Type B pancreatic cell (in vitro differentiated cells): ENCODE measurements at regions not wholly inside any gene's neighbourhood (a gene's known extent, or its start where the extent isn't known, plus 50 kb on each side); places are given as distances from the start of the nearest gene placed in this dataset.

Experiments
- DNase-seq: peaks from one replicate; pipeline ENCODE4 v3.0.0; 2021; ENCODE audit warnings: mixed read lengths; ENCODE audit not compliant: unreplicated experiment; ENCODE audit errors: extremely low spot score
- H3K27ac Mint-ChIP-seq: 2 replicates; pipeline ENCODE4 v1.8.0; 2021; ENCODE audit warnings: mild to moderate bottlenecking, mixed read lengths
- H3K27me3 Mint-ChIP-seq: 2 replicates; pipeline ENCODE4 v1.8.0; 2021; ENCODE audit warnings: mixed read lengths
- H3K36me3 Mint-ChIP-seq: 2 replicates; pipeline ENCODE4 v1.8.0; 2021; ENCODE audit warnings: mixed read lengths
- H3K4me1 Mint-ChIP-seq: one replicate; pipeline ENCODE4 v1.8.0; 2021; ENCODE audit warnings: mixed read lengths; ENCODE audit not compliant: unreplicated experiment
- H3K4me3 Mint-ChIP-seq: 2 replicates; pipeline ENCODE4 v1.8.0; 2021; ENCODE audit warnings: mild to moderate bottlenecking, mixed read lengths
- H3K9me3 Mint-ChIP-seq: 2 replicates; pipeline ENCODE4 v1.8.0; 2021; ENCODE audit warnings: mixed read lengths
- TF ChIP-seq, protein P1 (sequence below): fragments of 200-600 bp; sonication (generic); conservative IDR thresholded peaks from 2 replicates; pipeline ENCODE4 v1.5.0; 2021; ENCODE audit warnings: antibody characterized with exemption, mild to moderate bottlenecking

DNA sequence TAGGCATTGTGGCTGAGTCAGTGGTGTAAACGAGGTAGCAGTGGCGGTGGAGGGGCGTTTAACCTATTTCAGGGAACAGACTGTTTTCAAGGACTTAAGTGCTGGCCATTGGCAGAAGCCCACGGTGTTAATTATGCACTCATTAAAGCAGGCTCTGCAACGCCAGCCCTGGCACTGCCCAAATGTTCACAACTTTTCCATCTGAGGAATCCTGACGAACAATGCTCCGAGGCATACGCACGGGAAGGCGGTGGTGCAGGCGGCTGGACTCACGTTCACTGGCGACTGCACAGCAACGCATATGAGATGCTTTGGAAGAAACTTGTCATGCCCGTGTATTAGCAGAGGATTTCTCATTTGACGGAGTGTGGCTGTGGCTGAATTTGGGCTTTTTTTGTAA is 70.6 kb upstream of the SLC24A4 start:
- no peaks in the 10 kb centered on the region for H3K9me3 Mint-ChIP-seq
- TF ChIP-seq, protein P1, sequence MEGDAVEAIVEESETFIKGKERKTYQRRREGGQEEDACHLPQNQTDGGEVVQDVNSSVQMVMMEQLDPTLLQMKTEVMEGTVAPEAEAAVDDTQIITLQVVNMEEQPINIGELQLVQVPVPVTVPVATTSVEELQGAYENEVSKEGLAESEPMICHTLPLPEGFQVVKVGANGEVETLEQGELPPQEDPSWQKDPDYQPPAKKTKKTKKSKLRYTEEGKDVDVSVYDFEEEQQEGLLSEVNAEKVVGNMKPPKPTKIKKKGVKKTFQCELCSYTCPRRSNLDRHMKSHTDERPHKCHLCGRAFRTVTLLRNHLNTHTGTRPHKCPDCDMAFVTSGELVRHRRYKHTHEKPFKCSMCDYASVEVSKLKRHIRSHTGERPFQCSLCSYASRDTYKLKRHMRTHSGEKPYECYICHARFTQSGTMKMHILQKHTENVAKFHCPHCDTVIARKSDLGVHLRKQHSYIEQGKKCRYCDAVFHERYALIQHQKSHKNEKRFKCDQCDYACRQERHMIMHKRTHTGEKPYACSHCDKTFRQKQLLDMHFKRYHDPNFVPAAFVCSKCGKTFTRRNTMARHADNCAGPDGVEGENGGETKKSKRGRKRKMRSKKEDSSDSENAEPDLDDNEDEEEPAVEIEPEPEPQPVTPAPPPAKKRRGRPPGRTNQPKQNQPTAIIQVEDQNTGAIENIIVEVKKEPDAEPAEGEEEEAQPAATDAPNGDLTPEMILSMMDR, result no peak
- peaks cover 4% of the 10 kb centered on the region for H3K4me1 Mint-ChIP-seq
- no peak overlapping the region for H3K27ac Mint-ChIP-seq
- no peak overlapping the region for H3K4me3 Mint-ChIP-seq
- H3K36me3 Mint-ChIP-seq, result no peaks in the 10 kb centered on the region
- DNase-seq, result no peak
- H3K27me3 Mint-ChIP-seq, result peaks cover 69% of the 10 kb centered on the region

DNA sequence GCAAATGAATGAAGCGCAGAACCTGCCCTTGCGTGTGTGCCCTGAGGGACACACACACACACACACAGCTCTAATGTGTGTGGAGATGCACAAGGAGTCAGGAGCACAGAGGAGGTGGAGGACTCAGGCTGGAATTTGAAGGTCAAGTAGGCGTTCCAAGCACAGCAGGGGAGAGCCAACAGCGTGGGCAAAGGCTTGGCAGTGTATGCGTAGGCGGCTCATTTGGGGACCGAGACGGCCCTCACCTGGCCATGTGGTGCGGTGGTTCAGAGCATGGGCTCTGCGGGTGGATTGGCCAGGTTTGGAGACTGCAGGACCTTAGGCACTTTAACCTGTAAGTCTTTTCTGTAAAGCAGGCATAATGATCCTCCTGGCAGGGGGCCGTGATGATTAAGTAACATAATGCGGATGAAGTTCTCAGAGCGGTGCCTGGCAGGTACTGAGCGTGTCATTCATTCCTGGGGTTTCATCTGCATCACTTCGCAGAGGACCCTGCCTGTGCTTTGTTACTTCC is 69.5 kb upstream of the SLC24A4 start:
- H3K27me3 Mint-ChIP-seq, result peaks cover 66% of the 10 kb centered on the region
- H3K9me3 Mint-ChIP-seq, result no peaks in the 10 kb centered on the region
- no peaks in the 10 kb centered on the region for H3K36me3 Mint-ChIP-seq
- TF ChIP-seq, protein P1, result no peak
- no peak for DNase-seq
- no peak overlapping the region for H3K4me3 Mint-ChIP-seq
- peaks cover 4% of the 10 kb centered on the region for H3K4me1 Mint-ChIP-seq
- no peak overlapping the region for H3K27ac Mint-ChIP-seq

DNA sequence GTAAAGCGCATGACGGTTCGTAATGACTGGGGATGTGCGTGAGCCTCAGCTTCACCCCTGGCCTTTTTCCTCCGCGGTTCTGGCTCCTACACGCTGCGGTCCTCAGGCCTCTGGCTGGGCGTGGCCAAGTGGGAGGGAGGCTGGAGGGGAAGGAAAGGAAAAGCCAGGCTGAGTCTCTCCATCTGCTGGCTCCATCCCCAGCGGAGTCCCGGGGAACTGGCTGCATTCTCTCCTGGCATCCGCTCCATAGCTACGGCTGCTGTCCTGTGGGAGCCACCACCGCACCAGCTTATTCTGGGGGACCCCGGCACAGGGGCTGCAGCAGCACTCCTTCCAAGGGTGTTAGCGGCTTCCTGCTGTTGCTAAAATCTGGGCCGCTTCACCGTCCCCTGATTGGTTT is 68.2 kb upstream of the SLC24A4 start:
- Mint-ChIP-seq H3K4me3 (no peak overlapping the region), H3K27me3 (peaks cover 61% of the 10 kb centered on the region), H3K9me3 (no peaks in the 10 kb centered on the region), H3K36me3 (no peaks in the 10 kb centered on the region), H3K27ac (no peak overlapping the region), H3K4me1 (peaks cover 4% of the 10 kb centered on the region)
- TF ChIP-seq, protein P1, result no peak
- no peak for DNase-seq

DNA sequence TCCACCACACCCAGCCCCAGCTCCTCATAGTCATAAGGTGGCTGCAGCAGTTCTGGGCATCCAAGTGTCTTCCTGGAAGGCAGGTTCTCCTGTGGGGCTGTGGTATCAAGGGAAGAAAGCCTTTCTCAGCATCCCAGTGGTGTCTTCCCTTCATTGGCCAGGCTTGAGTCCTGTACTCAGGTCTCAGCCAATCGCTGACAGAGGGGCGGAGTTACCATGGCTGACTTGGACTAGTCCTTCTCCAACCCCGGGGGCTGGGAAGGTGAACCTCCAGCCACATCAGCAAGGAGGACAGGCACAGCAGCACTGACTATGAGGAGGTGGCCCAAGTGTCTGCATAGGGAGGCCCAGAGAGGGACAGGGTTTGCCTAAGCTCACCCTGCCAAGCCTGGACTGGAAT is 64.0 kb upstream of the SLC24A4 start:
- Mint-ChIP-seq H3K4me1 (no peaks in the 10 kb centered on the region), H3K27ac (no peak overlapping the region), H3K4me3 (no peak overlapping the region), H3K36me3 (no peaks in the 10 kb centered on the region), H3K27me3 (peaks cover 30% of the 10 kb centered on the region), H3K9me3 (no peaks in the 10 kb centered on the region)
- no peak for DNase-seq
- TF ChIP-seq, protein P1, result no peak

DNA sequence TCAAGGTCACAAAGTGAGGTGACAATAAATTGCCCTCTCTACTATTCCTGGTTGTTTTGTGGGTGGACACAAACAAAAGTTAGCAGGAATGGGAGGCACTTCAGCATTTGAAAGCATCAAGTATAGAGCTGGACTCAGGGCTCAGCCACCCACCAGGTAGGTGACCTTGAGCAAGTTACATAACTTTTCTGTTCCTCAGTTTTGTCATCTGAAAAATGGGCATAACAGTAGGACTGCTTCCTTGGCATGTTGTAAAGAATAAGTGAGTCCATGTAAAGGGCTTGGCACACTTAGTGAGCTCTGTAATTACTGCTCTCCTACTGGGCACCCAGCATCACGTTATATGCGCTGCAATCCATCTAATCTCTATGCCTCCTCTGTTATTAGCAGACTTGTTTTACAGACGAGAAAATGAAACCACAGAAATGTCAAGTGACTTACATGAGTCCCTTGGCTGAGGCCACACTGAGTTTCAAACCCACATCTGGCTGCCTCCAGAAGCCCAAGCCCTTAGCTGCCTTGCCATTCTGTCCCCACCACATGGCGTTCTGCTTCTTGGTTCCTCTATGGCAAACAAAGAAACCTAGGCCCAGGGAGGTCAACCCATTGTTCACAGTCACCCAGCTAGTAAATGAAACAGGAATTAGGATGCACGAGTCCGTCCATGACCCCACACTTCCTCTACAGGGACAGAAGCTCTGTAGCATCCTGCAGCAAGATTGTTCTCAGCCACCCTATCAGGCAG is 63.2 kb upstream of the SLC24A4 start:
- H3K36me3 Mint-ChIP-seq, result no peaks in the 10 kb centered on the region
- no peak overlapping the region for H3K27ac Mint-ChIP-seq
- DNase-seq, result no peak
- TF ChIP-seq, protein P1, result no peak
- H3K27me3 Mint-ChIP-seq, result peaks cover 22% of the 10 kb centered on the region
- H3K4me3 Mint-ChIP-seq, result no peak overlapping the region
- H3K9me3 Mint-ChIP-seq, result no peaks in the 10 kb centered on the region
- H3K4me1 Mint-ChIP-seq, result no peaks in the 10 kb centered on the region
